Activated naive CD4-positive, alpha-beta T cell treated with anti-CD3 and anti-CD28 coated beads, Interleukin-2, amount 50 U/mL, for 16 hours (primary cell): ENCODE measurements at regions not wholly inside any gene's neighbourhood (a gene's known extent, or its start where the extent isn't known, plus 50 kb on each side); places are given as distances from the start of the nearest gene placed in this dataset.

Source experiments
- DNase-seq: peaks from one replicate; pipeline ENCODE4 v3.0.0-alpha.2; 2020

- no peak for DNase-seq
Observed at GRCh38 chr11:127622686-127623085, 622.1 kb upstream of the KIRREL3 start.

- no peak for DNase-seq
Observed at GRCh38 chr11:127620671-127621070, 620.1 kb upstream of the KIRREL3 start.

GRCh38 chr11:127619946-127620345 is 619.4 kb upstream of the KIRREL3 start:
- DNase-seq, result no peak

- DNase-seq, result no peak
Observed at GRCh38 chr11:127618721-127619120, 618.2 kb upstream of the KIRREL3 start.

DNA sequence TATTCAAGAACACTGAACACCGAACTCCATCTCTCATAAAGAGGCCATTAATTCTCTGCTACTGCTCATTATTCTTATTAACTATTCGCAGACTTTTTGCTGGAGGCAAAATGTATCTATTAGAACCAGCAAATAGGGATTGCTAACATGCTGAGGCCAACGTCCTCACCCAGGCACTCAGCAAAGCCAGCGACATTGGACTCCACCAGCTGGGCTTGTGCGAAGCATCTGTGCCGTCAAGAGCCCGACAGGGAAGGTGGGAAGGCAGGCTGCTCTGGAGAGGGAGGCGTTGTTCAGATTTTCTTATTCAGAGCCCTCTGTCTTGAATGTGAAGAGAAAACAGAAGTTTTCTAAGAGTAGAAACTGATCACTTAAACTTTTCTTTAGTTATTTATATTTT is 615.6 kb upstream of the KIRREL3 start:
- DNase-seq, result no peak

DNA sequence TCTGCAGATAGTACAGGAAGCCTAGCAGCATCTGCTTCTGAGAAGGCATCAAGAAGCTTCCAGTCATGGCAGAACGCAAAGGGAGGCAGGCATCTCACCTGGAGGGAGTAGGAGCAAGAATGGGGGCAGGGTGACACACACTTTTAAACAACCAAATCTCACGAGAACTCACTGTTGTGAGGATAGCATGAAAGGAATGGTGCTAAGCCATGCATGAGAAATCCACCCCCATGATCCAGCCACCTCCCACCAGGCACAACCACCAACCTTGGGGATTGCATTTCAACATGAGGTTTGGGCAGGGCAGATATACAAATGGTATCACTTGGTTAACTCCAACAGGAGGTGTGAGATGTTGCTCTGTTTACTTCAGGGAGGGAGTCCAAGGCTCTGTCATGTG is 612.0 kb upstream of the KIRREL3 start:
- DNase-seq, result no peak

DNA sequence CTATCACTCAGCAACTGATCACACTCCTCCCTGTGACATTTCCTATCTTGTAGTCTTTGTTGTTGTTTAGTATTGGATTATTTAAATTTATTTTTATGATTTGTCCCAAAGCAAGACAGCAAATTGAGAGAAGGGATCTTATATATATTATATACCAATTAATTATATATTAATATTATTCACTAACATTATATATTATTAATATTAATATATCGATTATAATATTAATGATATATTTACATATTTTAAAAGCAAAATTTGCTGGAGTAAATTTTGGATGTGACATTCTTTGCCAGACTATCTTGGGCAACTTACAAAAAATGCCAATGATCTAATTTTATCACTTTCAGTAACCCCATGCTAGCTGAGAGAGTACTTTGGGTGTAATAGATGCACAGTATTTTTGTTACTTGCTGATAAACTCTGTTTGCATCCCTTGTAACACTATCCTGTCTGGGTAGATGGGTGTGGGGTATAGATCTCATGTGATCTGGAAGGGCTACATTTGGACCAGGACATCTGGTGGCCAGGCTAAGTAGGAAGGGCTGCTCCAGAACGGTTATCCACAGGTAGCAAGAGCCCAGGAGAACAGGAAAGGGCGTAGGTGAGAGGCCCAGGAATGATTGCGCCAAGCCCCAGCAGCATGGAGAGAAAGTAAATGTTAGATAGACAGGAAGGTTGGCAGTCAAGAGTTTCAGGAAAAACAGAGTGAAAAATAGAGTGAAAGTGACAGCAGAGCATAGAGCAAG is 608.6 kb upstream of the KIRREL3 start:
- DNase-seq, result no peak

DNA sequence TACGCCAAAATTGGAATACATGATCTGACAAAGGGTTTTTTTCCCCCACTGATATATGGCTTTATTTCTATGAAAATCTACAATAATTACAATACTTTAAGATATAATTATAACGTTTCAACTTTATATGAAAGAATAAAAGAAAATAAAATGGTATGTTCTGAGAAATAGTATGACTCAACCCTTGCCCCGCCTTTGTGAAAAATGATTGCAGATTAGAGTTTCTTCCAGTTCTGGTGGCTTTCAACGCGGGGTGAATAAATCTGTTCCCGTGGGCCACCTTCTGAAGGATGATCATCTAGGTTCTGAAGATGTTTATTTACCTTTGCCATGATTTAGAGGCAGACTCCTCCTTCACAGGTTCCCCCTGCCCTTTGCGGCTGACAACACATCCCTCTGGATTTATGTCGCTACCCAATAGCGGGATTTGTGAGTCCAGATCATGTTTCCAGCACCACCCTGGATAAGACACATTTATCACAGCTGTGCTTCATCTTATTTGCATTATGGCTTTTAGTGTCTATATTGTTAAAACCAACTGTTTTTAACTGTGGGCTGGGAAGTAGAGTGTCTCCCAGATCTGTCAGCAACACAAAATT is 607.0 kb upstream of the KIRREL3 start:
- DNase-seq, result no peak

- no peak for DNase-seq
Observed at GRCh38 chr11:127601578-127601977, 601.0 kb upstream of the KIRREL3 start.

- DNase-seq, result no peak
Observed at GRCh38 chr11:127600674-127601073, 600.1 kb upstream of the KIRREL3 start.

DNA sequence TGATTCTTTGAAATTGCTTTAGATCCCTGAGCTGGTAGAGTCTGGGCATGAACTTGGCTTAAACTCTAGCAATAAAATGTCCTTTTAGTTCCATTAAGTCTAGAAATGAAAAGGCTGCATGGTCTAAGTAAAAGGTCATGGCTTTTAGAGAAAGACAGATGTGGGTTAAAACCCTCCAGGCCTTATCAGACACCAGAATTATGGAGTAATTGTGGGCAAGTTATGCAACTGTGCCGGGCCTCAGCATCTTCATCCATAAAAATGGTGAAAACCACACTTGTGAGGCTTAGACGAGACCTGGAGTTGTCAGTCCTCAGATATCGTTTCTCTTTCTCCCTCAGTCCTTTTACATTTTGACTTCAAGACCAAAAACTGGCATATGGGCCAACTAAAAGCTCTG is 597.9 kb upstream of the KIRREL3 start:
- no peak for DNase-seq

DNA sequence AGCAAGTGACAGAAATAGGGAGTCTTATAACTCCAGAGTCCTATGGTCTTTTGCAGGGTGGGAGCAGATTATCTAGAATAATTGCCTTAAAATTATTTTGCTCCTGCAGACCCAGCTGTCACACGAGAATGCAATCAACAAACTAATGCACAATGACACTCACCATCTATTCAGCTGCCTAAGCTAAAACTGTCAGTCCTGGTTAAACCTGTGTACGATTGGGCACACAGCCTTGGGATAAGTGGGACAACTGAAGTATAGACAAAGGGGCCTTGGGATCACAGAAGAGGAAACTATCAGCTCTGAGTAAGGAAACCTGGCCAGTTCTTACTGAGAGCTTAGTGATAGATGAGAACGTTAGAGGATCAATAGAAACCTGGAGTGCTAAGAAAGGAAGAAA is 595.9 kb upstream of the KIRREL3 start:
- DNase-seq, result no peak

DNA sequence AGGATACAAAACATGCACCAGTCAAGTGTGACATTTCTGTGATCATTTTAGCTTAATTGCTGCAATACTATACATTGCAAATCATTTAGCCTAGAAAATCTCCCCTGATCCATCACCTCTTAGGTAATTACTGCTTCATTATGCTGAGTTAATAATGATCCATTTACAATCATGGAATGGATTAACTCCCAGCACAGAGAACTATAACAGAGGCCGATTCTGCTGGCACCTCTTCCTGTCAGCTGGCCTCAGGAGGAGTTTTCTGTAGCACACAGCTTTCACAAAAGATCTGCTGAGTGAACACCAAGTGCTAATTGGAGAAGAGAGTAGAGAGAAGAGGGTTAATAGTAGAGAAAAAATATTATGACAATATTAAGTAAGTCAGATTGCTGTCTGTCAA is 591.8 kb upstream of the KIRREL3 start:
- DNase-seq, result no peak

- DNase-seq, result no peak
Observed at GRCh38 chr11:127590314-127590713, 589.7 kb upstream of the KIRREL3 start.

DNA sequence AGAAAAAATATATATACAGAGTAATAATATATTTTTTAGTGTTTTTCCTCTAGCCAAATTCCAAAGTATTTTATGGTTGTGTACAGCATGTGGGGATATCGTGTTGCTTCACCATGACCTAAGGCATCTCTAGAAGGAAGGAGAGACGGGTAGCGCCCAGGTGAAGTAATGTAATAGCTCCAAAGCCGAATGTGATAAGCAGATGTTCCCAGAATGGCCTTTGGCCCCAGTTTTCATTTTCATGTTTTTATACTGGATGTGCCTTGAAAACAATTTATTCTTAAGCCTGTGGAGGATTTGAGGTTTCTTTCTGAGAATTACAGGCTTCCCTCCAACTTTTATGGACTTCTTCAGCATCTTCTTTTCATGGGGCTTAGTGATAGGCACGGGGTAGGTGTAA is 587.9 kb upstream of the KIRREL3 start:
- no peak for DNase-seq

GRCh38 chr11:127587511-127587910 is 586.9 kb upstream of the KIRREL3 start:
- no peak for DNase-seq

DNA sequence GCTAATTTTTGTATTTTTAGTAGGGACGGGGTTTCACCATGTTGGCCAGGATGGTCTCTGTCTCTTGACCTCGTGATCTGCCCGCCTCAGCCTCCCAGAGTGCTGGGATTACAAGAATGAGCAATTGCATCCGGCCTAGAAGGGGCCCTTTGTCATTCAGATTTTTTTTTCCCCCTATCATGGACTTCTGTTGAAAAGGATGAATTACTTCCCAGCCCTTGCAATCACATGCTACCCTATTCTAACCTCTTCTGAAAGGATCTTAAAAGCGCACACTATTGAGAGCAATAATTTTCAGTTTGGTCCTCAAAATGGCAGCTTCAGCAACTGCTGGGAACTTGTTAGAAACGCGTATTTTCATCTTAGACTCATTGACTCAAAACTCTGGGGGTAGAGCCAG is 575.6 kb upstream of the KIRREL3 start:
- no peak for DNase-seq

DNA sequence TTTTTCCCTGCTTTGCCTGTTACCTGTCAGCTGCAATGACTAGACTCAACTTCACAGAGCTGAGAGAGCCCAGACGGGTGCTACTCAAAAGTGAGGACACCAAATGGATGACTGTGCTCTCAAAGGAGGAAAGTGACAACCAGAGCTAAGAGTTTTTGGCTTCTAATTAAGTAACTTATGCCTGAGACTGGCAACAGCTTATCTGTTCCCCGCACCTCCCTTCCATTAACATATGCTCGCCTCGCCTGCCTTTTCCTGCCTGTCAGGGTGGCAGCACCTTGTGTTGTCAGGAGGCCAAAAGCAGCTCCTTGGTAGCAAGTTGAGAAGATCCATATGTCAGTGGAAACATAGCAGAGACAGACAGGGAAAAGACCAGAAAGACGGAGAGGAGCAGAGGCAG is 573.9 kb upstream of the KIRREL3 start:
- no peak for DNase-seq

- no peak for DNase-seq
Observed at GRCh38 chr11:127568891-127569290, 568.3 kb upstream of the KIRREL3 start.

DNA sequence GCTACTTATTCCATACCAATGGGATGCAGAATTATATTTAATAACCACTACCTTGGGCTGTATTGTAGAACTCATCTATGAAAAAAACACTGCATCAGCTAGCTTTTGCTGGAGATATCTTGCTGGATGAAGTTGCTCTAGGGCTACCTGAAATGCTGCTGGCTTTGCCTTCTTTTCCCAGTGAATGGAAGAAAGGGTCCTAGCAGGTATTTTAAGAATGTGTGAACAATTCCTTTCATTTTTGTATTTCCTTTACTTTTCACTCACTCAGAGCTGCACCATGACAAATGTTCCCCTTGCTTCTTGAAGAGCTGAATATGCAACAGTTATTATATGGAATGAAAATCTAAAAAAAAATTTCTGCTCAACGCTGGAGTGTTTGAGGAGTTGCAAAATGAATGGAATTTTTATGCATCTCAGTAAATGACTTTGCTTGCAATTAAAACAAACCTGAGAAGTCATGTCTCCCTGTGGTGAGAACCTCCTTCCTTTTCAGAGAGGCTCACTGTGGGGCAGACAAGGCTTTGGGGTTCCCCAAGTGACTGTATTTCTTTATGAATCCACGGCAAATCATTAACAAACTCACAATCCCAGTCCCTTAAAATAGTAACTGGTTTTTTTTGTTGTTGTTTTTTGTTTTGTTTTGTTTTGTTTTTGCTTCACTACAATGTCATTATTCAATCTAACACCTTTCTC is 566.8 kb upstream of the KIRREL3 start:
- no peak for DNase-seq

DNA sequence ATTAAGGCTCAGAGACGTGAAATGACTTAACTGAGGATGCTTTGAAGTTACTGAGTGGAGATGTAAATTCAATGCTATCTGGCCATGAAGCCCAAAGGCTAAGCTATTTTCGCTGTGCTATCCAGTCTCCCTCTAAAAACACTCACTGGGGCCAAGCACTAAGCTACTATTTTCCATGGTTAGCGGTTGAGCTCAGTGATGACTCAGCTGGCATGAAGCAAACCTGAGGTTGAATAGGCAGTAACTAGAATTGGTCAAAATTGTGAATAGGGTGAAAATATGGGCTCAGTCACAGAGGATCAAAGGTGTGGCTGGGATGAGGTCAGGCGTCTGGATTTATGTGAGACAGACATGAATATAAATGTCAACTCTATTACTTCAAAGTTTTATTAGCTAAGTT is 564.2 kb upstream of the KIRREL3 start:
- no peak for DNase-seq

- no peak for DNase-seq
Observed at GRCh38 chr11:127559978-127560377, 559.4 kb upstream of the KIRREL3 start.

GRCh38 chr11:127552446-127552845 is 551.9 kb upstream of the KIRREL3 start:
- DNase-seq, result no peak

DNA sequence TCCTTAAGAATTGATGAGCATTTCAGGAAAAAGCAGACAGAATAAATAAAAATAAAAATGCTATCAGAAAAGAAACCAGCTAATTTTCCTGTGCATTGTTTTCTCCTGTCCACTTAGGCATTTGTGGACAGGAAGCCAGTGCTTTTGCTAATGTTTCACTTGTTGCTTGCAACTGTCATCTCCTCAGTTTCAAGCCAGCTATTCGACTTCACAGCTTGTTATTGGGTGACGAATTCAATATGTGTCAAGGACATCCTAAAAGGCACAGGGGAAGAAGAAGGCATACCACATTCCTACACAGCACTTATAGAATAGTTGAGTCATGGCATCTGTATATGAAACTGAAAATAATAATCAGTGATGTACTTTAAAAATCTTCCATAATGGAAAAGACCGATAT is 530.6 kb upstream of the KIRREL3 start:
- DNase-seq, result no peak
